CD4-positive, alpha-beta T cell (primary cell): ENCODE measurements at regions not wholly inside any gene's neighbourhood (a gene's known extent, or its start where the extent isn't known, plus 50 kb on each side); places are given as distances from the start of the nearest gene placed in this dataset.
"Not testable (repeated sequence)": the region's sequence is repeated elsewhere in the genome, so short reads cannot be mapped to it uniquely, and the experiment has no call there.

Experiments
- ATAC-seq: fragments of 200-7000 bp; cut with Tn5 transposase; one replicate; pipeline ENCODE4 v1.10.0; 2022; ENCODE audit warnings: mild to moderate bottlenecking; ENCODE audit not compliant: poor library complexity
- CTCF ChIA-PET: fragments of 350-600 bp; sonication (Branson Sonifier 250); formaldehyde crosslinking; loops from one replicate; lab custom pipeline; 2021; ENCODE audit warnings: antibody characterized with exemption, inconsistent platforms; lab: Charles Lee
- POLR2A ChIA-PET: fragments of 350-600 bp; sonication (Branson Sonifier 250); formaldehyde crosslinking; loops from one replicate; lab custom pipeline; 2021; ENCODE audit warnings: antibody characterized with exemption, inconsistent platforms; lab: Charles Lee
- DNase-seq, 14 experiments: peaks; one replicate each; pipeline ENCODE4 v3.0.0-alpha.2; 2013 to 2020; ENCODE audit warnings: mixed read lengths in 2 of 14
- H3K27ac ChIP-seq, 2 donors: one replicate each; pipeline versions ENCODE4 v1.5.1 to v1.7.0; 2013; ENCODE audit warnings: low read length in 2 of 2, low read depth in 1 of 2, mild to moderate bottlenecking in 1 of 2
- H3K27me3 ChIP-seq, 2 experiments: 1 replicate in 1 of 2; 2 replicates in 1 of 2; pipeline versions ENCODE4 v1.6.1 to v1.7.0; 2013; ENCODE audit warnings: low read length in 2 of 2, control low read depth in 1 of 2, mild to moderate bottlenecking in 1 of 2, moderate library complexity in 1 of 2; ENCODE audit not compliant: insufficient read depth in 2 of 2, control insufficient read depth in 1 of 2
- H3K36me3 ChIP-seq: one replicate; pipeline ENCODE4 v1.6.1; 2013; ENCODE audit warnings: low read length, control low read depth; ENCODE audit not compliant: insufficient read depth
- H3K4me1 ChIP-seq: one replicate; pipeline ENCODE4 v1.6.1; 2013; ENCODE audit warnings: low read length, control low read depth; ENCODE audit not compliant: insufficient read depth
- H3K4me3 ChIP-seq: one replicate; pipeline ENCODE4 v1.5.1; 2013; ENCODE audit warnings: mild to moderate bottlenecking, low read length, moderate library complexity
- H3K9me3 ChIP-seq, 2 experiments: 1 replicate in 1 of 2; 2 replicates in 1 of 2; pipeline versions ENCODE4 v1.6.1 to v1.7.0; 2013; ENCODE audit warnings: low read length in 2 of 2, mild to moderate bottlenecking in 2 of 2, control low read depth in 1 of 2, moderate library complexity in 1 of 2; ENCODE audit not compliant: control insufficient read depth in 1 of 2, insufficient read depth in 1 of 2
- H3K27ac Mint-ChIP-seq: one replicate; pipeline ENCODE4 v1.8.0; 2020; ENCODE audit warnings: mixed read lengths
- H3K27me3 Mint-ChIP-seq: one replicate; pipeline ENCODE4 v1.8.0; 2021; ENCODE audit warnings: mixed read lengths
- H3K36me3 Mint-ChIP-seq: one replicate; pipeline ENCODE4 v1.8.0; 2021; ENCODE audit warnings: low read depth, mixed read lengths
- H3K4me1 Mint-ChIP-seq: one replicate; pipeline ENCODE4 v1.8.0; 2021; ENCODE audit warnings: low read depth, mixed read lengths
- H3K4me3 Mint-ChIP-seq: one replicate; pipeline ENCODE4 v1.8.0; 2020; ENCODE audit warnings: mild to moderate bottlenecking, mixed read lengths
- H3K9me3 Mint-ChIP-seq: one replicate; pipeline ENCODE4 v1.8.0; 2020; ENCODE audit warnings: mixed read lengths
- intact Hi-C, 2 experiments: fragments of 100-400 bp; cut with DNase I in 1 of 2; cut with micrococcal nuclease in 1 of 2; formaldehyde crosslinking; loops; one replicate each; pipeline versions ENCODE4 v1.15.1 to v1.9.0; 2023 to 2025; cut with DNase I, micrococcal nuclease
- TF ChIP-seq, protein P1 (sequence below): fragments of 200-600 bp; IDR thresholded peaks from one replicate; pipeline ENCODE4 v1.8.0; 2022; ENCODE audit warnings: antibody characterized with exemption, mild to moderate bottlenecking

- Mint-ChIP-seq H3K27me3 (no peaks in the 10 kb centered on the region), H3K27ac (no peak overlapping the region), H3K4me1 (no peaks in the 10 kb centered on the region), H3K4me3 (no peak overlapping the region), H3K9me3 (no peaks in the 10 kb centered on the region), H3K36me3 (no peaks in the 10 kb centered on the region)
- Histone ChIP-seq H3K9me3 (peaks cover 0 to 3% of the 10 kb centered on the region in 2 experiments), H3K36me3 (no peaks in the 10 kb centered on the region), H3K4me3 (no peak overlapping the region), H3K27ac (no peak overlapping the region), H3K4me1 (no peaks in the 10 kb centered on the region), H3K27me3 (no peaks in the 10 kb centered on the region)
- ATAC-seq (no peak), DNase-seq (no peak)
- intact Hi-C loops, result no loop called here
- TF ChIP-seq, protein P1, sequence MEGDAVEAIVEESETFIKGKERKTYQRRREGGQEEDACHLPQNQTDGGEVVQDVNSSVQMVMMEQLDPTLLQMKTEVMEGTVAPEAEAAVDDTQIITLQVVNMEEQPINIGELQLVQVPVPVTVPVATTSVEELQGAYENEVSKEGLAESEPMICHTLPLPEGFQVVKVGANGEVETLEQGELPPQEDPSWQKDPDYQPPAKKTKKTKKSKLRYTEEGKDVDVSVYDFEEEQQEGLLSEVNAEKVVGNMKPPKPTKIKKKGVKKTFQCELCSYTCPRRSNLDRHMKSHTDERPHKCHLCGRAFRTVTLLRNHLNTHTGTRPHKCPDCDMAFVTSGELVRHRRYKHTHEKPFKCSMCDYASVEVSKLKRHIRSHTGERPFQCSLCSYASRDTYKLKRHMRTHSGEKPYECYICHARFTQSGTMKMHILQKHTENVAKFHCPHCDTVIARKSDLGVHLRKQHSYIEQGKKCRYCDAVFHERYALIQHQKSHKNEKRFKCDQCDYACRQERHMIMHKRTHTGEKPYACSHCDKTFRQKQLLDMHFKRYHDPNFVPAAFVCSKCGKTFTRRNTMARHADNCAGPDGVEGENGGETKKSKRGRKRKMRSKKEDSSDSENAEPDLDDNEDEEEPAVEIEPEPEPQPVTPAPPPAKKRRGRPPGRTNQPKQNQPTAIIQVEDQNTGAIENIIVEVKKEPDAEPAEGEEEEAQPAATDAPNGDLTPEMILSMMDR, result no peak
- ChIA-PET POLR2A (no interaction called here), CTCF (no interaction called here)
Observed at GRCh38 chr4:170348945-170349344, 259.2 kb upstream of the AADAT start.

DNA sequence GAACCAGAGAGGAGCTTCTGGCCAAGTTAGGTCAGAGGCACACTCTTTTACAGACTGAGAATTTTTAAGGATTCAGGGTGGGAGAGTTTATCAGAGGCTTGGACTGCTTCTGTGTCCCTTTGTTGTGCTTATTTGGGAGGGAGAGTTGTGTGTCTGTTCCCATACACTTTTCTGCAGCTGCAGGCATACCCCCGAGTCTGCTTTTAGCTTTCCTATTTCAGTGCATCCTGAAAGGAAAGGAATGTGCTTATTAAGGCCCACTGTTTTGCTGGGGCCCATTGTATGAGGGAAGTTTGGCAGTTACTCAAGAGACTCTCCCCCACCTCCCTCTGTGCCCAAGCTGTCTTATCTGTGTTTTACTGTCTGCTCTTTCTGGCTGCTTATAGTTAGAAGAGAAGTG is 257.4 kb upstream of the AADAT start:
- H3K36me3 Mint-ChIP-seq, CTCF ChIA-PET: not testable (repeated sequence)

DNA sequence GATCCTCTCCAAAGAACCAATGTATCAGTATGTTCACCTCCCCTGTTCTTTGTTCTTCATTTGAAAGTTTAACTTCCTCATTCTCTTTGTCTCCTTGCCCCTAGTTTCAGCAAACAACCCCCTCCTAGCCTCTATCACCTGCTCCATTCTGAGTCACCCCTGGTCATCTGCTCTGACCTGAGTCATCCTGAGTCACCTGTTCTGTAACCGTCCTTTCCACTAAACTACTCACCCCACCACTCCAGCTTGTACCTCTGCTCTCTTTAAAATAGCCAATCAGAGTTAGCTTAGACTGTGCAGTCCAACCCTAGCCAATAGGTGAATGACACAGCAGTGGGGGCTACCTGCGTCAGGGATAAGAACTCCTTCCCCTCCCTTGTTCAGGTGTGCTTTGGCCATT is 249.8 kb upstream of the AADAT start:
- H3K9me3 ChIP-seq, result peaks cover 0 to 9% of the 10 kb centered on the region in 2 experiments
- CTCF ChIA-PET, result no interaction called here

More for the DNA sequence above, 257.4 kb upstream of the AADAT start:
- intact Hi-C loops, H3K27me3 ChIP-seq, H3K4me1 Mint-ChIP-seq, H3K4me3 Mint-ChIP-seq, ATAC-seq, H3K27me3 Mint-ChIP-seq, H3K4me3 ChIP-seq, H3K36me3 ChIP-seq, DNase-seq, H3K9me3 Mint-ChIP-seq, H3K27ac ChIP-seq, H3K4me1 ChIP-seq, H3K9me3 ChIP-seq, POLR2A ChIA-PET, H3K27ac Mint-ChIP-seq: not testable (repeated sequence)

More for the DNA sequence above, 249.8 kb upstream of the AADAT start:
- Histone ChIP-seq H3K4me1 (no peaks in the 10 kb centered on the region), H3K36me3 (no peaks in the 10 kb centered on the region), H3K27ac (no peak overlapping the region), H3K4me3 (no peak overlapping the region), H3K27me3 (no peaks in the 10 kb centered on the region)
- Mint-ChIP-seq H3K4me1 (no peaks in the 10 kb centered on the region), H3K9me3 (peaks cover 13% of the 10 kb centered on the region), H3K36me3 (no peaks in the 10 kb centered on the region), H3K4me3 (no peak overlapping the region), H3K27ac (no peak overlapping the region), H3K27me3 (no peaks in the 10 kb centered on the region)
- POLR2A ChIA-PET, result no interaction called here
- TF ChIP-seq, protein P1, result no peak
- ATAC-seq, result no peak
- intact Hi-C loops, result no loop called here
- no peak for DNase-seq
